Endothelial cell of umbilical vein (primary cell): ENCODE measurements at regions not wholly inside any gene's neighbourhood (a gene's known extent, or its start where the extent isn't known, plus 50 kb on each side); places are given as distances from the start of the nearest gene placed in this dataset.

Experiments used
- CTCF ChIP-seq, 2 donors: IDR thresholded peaks; 1 replicate in 1 of 2; 2 replicates in 1 of 2; pipeline ENCODE4 v1.5.1; 2011; ENCODE audit warnings: low read length in 2 of 2, mild to moderate bottlenecking in 2 of 2, moderate library complexity in 2 of 2, control low read depth in 1 of 2, inconsistent platforms in 1 of 2, low read depth in 1 of 2; ENCODE audit not compliant: insufficient read depth in 1 of 2; ENCODE audit errors: extremely low read depth in 1 of 2
- EZH2 ChIP-seq: IDR thresholded peaks from 2 replicates; pipeline ENCODE4 v1.6.1; 2012; ENCODE audit warnings: borderline replicate concordance, low read depth, mild to moderate bottlenecking, moderate library complexity, low read length, inconsistent platforms; ENCODE audit not compliant: severe bottlenecking
- FOS ChIP-seq: IDR thresholded peaks from 2 replicates; pipeline ENCODE4 v1.6.1; 2011; ENCODE audit warnings: mild to moderate bottlenecking, low read length, moderate library complexity, borderline replicate concordance; ENCODE audit not compliant: insufficient read depth
- JUN ChIP-seq: IDR thresholded peaks from 2 replicates; pipeline ENCODE4 v1.6.1; 2011; ENCODE audit warnings: borderline replicate concordance, low read depth; ENCODE audit not compliant: insufficient read length, insufficient read depth
- MAX ChIP-seq: IDR thresholded peaks from 2 replicates; pipeline ENCODE4 v1.6.1; 2011; ENCODE audit not compliant: insufficient read depth, insufficient read length
- MYC ChIP-seq: IDR thresholded peaks from one replicate; pipeline ENCODE4 v1.6.1; 2011; ENCODE audit warnings: mild to moderate bottlenecking, low read depth, low read length
- POLR2A ChIP-seq: IDR thresholded peaks from 2 replicates; pipeline ENCODE4 v1.6.1; 2012; ENCODE audit warnings: low read depth, mild to moderate bottlenecking, control low read depth, low read length
- POLR2AphosphoS5 ChIP-seq: IDR thresholded peaks from 2 replicates; pipeline ENCODE4 v1.6.1; 2012; ENCODE audit warnings: low read depth, mild to moderate bottlenecking, control low read depth, low read length, moderate library complexity; ENCODE audit not compliant: insufficient read depth

- no peak for TF ChIP-seq CTCF (IDR thresholded peaks at IDR 0.05; ENCODE audit: extremely low read depth in 1 of 2, insufficient read depth in 1 of 2, low read depth in 1 of 2, low read length in 2 of 2)
- TF ChIP-seq POLR2A: no peak
- no peak for TF ChIP-seq FOS
- no peak for TF ChIP-seq EZH2
- TF ChIP-seq POLR2AphosphoS5: no peak
- TF ChIP-seq MYC: no peak
- TF ChIP-seq MAX: no peak
- no peak for TF ChIP-seq JUN
Observed at GRCh38 chr3:150075417-150075865, 104.7 kb upstream of the PFN2 start.
